Aorta (tissue), 5 donors: ENCODE measurements at regions not wholly inside any gene's neighbourhood (a gene's known extent, or its start where the extent isn't known, plus 50 kb on each side); places are given as distances from the start of the nearest gene placed in this dataset.

ENCODE experiments used
- ATAC-seq: fragments of 200-7000 bp; cut with Tn5 transposase; one replicate; pipeline ENCODE4 v1.9.1; 2022; ENCODE audit warnings: moderate library complexity; ENCODE audit not compliant: low FRiP score
- DNase-seq, 2 donors: peaks; one replicate each; pipeline ENCODE4 v3.0.0-alpha.2; 2020
- H3K27ac ChIP-seq, 2 donors: one replicate each; pipeline ENCODE4 v1.5.1; 2013; ENCODE audit warnings: low read length in 2 of 2, mild to moderate bottlenecking in 2 of 2, moderate library complexity in 2 of 2, control low read depth in 1 of 2, inconsistent platforms in 1 of 2, low read depth in 1 of 2
- H3K27me3 ChIP-seq, 2 donors: one replicate each; pipeline ENCODE4 v1.6.1; 2013; ENCODE audit warnings: control low read depth in 1 of 2, low read length in 1 of 2, mild to moderate bottlenecking in 1 of 2, moderate library complexity in 1 of 2; ENCODE audit not compliant: insufficient read depth in 2 of 2, control insufficient read depth in 1 of 2
- H3K36me3 ChIP-seq, 2 donors: one replicate each; pipeline ENCODE4 v1.6.1; 2013; ENCODE audit warnings: control low read depth in 1 of 2, low read length in 1 of 2, mild to moderate bottlenecking in 1 of 2; ENCODE audit not compliant: insufficient read depth in 2 of 2, control insufficient read depth in 1 of 2
- H3K4me1 ChIP-seq, 2 donors: one replicate each; pipeline ENCODE4 v1.6.1; 2013; ENCODE audit warnings: low read length in 2 of 2, control low read depth in 1 of 2, mild to moderate bottlenecking in 1 of 2, moderate library complexity in 1 of 2; ENCODE audit not compliant: insufficient read depth in 2 of 2, control insufficient read depth in 1 of 2
- H3K4me3 ChIP-seq, 2 donors: one replicate each; pipeline ENCODE4 v1.5.1; 2013; ENCODE audit warnings: low read length in 2 of 2, control low read depth in 1 of 2, mild to moderate bottlenecking in 1 of 2
- H3K9me3 ChIP-seq: one replicate; pipeline ENCODE4 v1.6.1; 2013; ENCODE audit warnings: mild to moderate bottlenecking, low read length; ENCODE audit not compliant: control insufficient read depth
- WGBS, 2 donors: extraction: QIAGEN DNeasy Blood & Tissue Kit; methylation state at CpG; one replicate each; pipeline ENCODE4 v1.1.7; 2013; 5-methylcytosine and 5-hydroxymethylcytosine counted together
- intact Hi-C, 2 donors: fragments of 100-400 bp; cut with DNase I; formaldehyde crosslinking; loops; one replicate each; pipeline versions ENCODE4 v1.14.2 to v1.15.0; 2022
- donor health status: healthy with polysubstance abuse.
- donor health status: Bipolar disorder and iron deficiency.
- donor health status: DM: no; HTN: no; CAD: no.
- donor health status: DM: no; HTN: no; CAD: no.
- donor health status: DM: yes; HTN: yes; CAD: no.

DNA sequence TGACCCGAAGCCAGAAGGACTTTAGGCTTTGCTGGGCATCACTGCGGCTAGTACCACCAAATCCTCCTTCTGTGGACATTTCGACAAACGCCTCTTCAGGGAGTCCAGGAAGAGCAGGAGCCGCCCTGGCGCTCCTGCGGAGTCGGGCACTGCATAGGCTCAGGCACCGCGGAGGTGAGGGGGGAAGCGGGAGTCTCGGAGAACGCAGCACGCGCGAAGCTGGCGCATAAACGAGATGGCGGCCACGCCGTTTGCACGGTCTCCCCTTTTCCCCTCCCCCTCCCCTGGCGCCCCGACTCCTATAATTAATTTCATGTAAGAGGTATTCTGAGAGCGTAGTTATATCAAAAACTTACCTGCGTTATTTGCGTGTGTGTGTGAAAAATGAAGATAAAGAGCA lies 137.8 kb upstream of the GAS1 start:
- no peaks in the 10 kb centered on the region for H3K9me3 ChIP-seq
- intact Hi-C loops = no loop called here
- H3K27me3 ChIP-seq = no peaks in the 10 kb centered on the region
- no peak overlapping the region for H3K4me3 ChIP-seq
- 97 to 98% methylated on average over 27 of the region's 27 CpGs for WGBS, 2 donors
- H3K27ac ChIP-seq = no peak overlapping the region
- H3K36me3 ChIP-seq = no peaks in the 10 kb centered on the region
- DNase-seq = no peak
- peaks cover 0 to 2% of the 10 kb centered on the region in 2 donors for H3K4me1 ChIP-seq
- no peak for ATAC-seq

DNA sequence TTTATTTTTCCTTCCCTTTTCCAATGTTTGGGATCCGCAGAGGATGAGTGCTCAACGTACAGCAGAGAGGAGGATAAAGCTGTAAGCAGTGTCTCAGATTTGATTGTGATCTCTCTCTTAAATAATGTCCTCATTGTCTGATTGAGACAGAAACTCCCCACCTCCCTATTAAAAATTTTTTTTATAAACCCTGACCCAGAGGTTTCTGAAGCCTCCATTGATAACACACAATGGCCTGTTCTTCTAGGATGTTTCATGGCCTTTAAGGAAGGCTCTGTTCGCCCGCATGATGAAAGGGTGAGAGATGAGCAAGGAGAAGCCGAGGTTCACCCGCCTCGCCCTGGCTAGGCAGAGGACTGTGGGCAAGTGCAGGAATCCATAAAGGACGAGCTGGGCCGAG lies 138.2 kb upstream of the GAS1 start:
- Histone ChIP-seq H3K36me3 (no peaks in the 10 kb centered on the region), H3K4me3 (no peak overlapping the region), H3K27ac (no peak overlapping the region), H3K9me3 (no peaks in the 10 kb centered on the region), H3K4me1 (peaks cover 0 to 2% of the 10 kb centered on the region in 2 donors), H3K27me3 (no peaks in the 10 kb centered on the region)
- DNase-seq (no peak), ATAC-seq (no peak)
- 92 to 96% methylated on average over 9 of the region's 9 CpGs for WGBS, 2 donors
- intact Hi-C loops = no loop called here

DNA sequence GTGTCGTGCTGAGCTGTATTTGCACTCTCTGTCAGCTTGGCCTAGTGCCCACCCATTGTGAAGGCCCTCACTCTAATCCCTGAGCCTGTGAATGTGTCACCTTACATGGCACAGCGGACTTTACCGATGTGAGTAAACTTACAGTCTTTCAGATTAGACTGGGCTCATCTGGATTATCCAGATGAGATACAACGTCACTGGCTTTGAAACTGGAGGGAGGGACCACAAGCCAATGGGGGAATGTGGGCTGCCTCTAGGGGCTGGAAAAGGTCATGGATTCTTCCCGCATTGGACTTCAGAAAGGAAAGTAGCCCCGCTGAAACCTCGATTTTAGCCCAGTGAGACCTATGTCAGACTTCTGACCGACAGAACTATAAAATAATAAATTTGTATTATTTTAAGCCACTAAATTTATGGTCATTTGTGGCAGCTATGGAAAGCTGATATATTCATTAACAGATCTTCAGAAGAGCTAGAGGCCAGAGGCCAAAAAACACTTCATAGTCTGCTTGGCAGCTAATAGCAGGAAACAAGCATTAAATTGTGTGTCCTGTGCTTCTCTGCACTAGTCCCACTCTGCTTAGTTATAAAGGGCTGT lies 139.0 kb upstream of the GAS1 start:
- ATAC-seq = no peak
- no peak for DNase-seq
- H3K27ac ChIP-seq = no peak overlapping the region

DNA sequence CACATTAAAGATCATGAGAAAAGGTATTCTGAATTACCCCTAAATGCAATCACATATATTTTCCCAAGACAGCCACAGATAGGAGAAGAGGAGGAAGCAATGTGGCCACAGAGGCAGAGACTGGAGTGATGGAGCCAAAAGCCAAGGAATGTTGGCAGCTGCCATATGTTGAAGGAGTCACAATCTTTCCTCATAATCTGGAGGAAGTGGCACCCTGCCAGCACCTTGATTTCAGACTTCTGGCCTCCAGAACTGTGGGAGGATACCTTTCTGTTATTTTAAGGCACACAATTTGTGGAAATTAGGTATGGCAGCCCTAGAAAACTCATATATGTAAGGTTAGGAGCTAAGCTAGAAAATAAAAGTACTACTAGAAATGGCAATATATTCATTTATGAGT lies 139.9 kb upstream of the GAS1 start:
- Histone ChIP-seq H3K27ac (no peak overlapping the region), H3K4me1 (peaks cover 0 to 2% of the 10 kb centered on the region in 2 donors), H3K9me3 (no peaks in the 10 kb centered on the region), H3K4me3 (no peak overlapping the region), H3K36me3 (no peaks in the 10 kb centered on the region), H3K27me3 (no peaks in the 10 kb centered on the region)
- intact Hi-C loops = no loop called here
- no peak for ATAC-seq
- no peak for DNase-seq

More for the DNA sequence above, 139.0 kb upstream of the GAS1 start:
- Histone ChIP-seq H3K4me3 (no peak overlapping the region), H3K4me1 (peaks cover 0 to 2% of the 10 kb centered on the region in 2 donors), H3K36me3 (no peaks in the 10 kb centered on the region), H3K27me3 (no peaks in the 10 kb centered on the region), H3K9me3 (no peaks in the 10 kb centered on the region)
- intact Hi-C loops = no loop called here
- WGBS, 2 donors = 96 to 97% methylated on average over 8 of the region's 8 CpGs

DNA sequence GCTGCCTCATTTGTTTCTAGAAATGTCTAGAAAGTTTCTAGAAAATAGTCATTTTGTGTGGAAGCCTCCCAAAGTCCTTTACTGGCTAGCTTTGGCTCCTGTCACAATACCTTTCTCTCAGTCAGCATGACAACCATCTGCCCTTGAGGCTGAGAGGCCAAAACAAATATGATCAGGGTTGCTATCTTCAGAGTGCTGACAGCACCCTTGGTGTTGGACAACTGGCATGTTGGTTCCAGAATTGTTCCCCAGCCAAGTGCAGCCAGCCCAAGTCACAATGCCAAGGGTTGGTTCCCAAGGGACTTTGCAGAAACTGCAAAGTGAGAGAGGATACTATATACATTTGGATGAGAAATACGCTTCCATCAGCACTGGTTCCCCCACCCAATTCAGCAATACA lies 140.9 kb upstream of the GAS1 start:
- 4 to 11% methylated on average over 1 of the region's 1 CpG for WGBS, 2 donors
- Histone ChIP-seq H3K27ac (no peak overlapping the region), H3K36me3 (no peaks in the 10 kb centered on the region), H3K27me3 (no peaks in the 10 kb centered on the region), H3K4me3 (no peak overlapping the region), H3K4me1 (peaks cover 0 to 2% of the 10 kb centered on the region in 2 donors), H3K9me3 (no peaks in the 10 kb centered on the region)
- no peak for ATAC-seq
- intact Hi-C loops = no loop called here
- no peak for DNase-seq

DNA sequence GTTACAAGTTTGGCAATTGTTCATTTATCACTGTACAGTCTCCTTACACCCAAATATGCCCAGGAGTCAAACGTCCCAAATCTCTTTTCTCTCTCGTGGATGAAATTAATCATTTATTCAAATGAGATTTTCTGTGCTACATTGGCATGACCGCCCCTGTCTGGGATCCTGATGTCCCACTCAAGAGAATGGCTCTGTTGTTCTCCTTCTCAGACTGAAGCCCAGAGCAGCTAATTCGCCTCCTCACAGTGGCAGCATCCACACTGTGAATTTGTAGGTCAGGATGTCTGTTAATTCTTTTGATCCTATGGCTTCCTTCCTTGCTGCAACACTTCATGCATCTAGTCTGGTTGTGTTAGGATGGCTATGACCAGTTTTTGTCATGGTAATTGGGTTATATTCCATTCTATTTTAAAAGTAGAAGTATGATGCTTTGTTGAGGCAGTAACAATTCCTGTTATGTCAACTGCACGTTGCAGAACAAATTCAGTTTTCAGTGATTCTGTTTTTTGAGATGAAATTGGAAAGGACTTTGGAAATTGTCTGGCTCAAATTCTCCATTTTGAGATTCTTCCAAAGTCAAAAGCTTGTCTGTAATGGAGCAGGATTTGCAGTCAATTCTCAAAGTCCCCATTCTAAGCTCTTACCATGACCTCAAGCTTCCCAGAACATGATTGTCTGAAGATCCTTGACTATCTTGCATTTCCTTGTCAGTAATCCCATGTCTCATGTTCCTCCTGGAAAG lies 141.5 kb upstream of the GAS1 start:
- no peaks in the 10 kb centered on the region for H3K27me3 ChIP-seq
- H3K9me3 ChIP-seq = no peaks in the 10 kb centered on the region
- H3K4me3 ChIP-seq = no peak overlapping the region
- no peak overlapping the region for H3K27ac ChIP-seq
- 32 to 35% methylated on average over 5 of the region's 5 CpGs for WGBS, 2 donors
- H3K4me1 ChIP-seq = peaks cover 0 to 2% of the 10 kb centered on the region in 2 donors
- intact Hi-C loops = no loop called here
- H3K36me3 ChIP-seq = no peaks in the 10 kb centered on the region
- ATAC-seq (peak; percentile 23), DNase-seq (no peak)

DNA sequence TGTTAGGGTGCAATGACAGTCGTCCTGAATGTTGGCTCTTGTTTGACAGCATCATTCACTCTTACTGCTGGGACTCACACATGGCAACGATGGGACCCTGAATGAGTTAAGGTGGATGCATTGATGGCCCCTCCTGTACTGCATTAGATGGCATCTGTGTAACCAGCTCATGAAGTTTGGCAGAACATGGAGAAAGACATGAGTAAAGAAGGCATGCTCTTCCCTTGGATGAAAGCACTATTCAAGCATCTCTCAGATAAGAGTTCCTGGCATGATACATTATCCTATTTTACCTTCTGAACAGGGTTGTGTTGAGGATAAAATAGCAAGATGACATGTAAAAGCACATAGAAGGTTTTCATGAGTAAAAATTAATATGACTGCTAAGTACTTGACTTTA lies 142.2 kb upstream of the GAS1 start:
- intact Hi-C loops = no loop called here
- Histone ChIP-seq H3K27ac (no peak overlapping the region), H3K27me3 (no peaks in the 10 kb centered on the region), H3K4me1 (peaks cover 0 to 2% of the 10 kb centered on the region in 2 donors), H3K4me3 (no peak overlapping the region), H3K36me3 (no peaks in the 10 kb centered on the region), H3K9me3 (no peaks in the 10 kb centered on the region)
- ATAC-seq (peak; percentile 2), DNase-seq (no peak)
- WGBS, 2 donors = 59 to 89% methylated on average over 2 of the region's 2 CpGs

DNA sequence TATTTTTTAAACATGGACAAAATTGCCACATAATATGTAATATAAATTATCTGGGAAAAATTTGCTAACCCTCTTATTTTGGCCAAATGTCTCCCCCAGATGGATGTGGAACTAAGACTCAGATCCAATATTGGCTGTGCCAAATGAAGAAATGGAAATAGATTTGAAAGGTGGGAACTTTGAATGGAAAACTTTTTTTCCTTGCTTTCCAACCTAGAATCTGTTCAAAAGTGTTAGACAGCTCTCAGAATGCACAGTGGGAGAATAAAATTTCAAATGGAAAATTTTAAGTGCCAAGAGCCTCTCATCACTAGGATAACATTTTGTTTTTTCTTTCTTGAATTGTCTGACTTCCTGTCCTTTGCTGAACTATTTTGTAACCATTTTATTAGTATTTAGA lies 142.6 kb upstream of the GAS1 start:
- no peak overlapping the region for H3K4me3 ChIP-seq
- peaks cover 0 to 2% of the 10 kb centered on the region in 2 donors for H3K4me1 ChIP-seq
- peak; percentile 35 for ATAC-seq
- no peak overlapping the region for H3K27ac ChIP-seq
- intact Hi-C loops = no loop called here
- H3K9me3 ChIP-seq = no peaks in the 10 kb centered on the region
- no peaks in the 10 kb centered on the region for H3K27me3 ChIP-seq
- H3K36me3 ChIP-seq = no peaks in the 10 kb centered on the region
- DNase-seq = no peak

DNA sequence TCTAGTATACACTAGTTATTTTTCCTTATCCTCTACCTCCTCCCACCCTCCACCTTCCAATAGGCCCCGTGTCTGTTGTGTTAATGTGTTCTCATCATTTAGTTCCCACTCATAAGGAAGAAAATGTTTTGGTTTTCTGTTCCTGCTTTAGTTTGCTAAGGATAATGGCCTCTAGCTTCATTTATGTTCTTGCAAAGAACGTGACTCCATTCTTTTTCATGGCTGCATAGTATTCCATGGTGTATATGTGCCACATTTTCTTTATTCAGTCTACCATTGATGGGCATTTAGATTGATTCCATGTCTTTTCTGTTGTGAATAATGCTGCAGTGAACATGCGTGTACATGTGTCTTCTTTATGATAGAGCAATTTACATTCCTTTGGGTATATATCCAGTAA lies 146.5 kb upstream of the GAS1 start:
- H3K4me3 ChIP-seq = no peak overlapping the region
- no peaks in the 10 kb centered on the region for H3K9me3 ChIP-seq
- 96 to 97% methylated on average over 3 of the region's 3 CpGs for WGBS, 2 donors
- intact Hi-C loops = no loop called here
- H3K4me1 ChIP-seq = peaks cover 0 to 2% of the 10 kb centered on the region in 2 donors
- no peaks in the 10 kb centered on the region for H3K36me3 ChIP-seq
- no peaks in the 10 kb centered on the region for H3K27me3 ChIP-seq
- no peak for DNase-seq
- H3K27ac ChIP-seq = no peak overlapping the region
- no peak for ATAC-seq
